ENCODE measurements at regions not wholly inside any gene's neighbourhood (a gene's known extent, or its start where the extent isn't known, plus 50 kb on each side); places are given as distances from the start of the nearest gene placed in this dataset.

GRCh38 chr12:127881371-127882140, 385.4 kb upstream of the TMEM132C start:
- H3K4me1 ChIP-seq (ENCODE audit: insufficient read depth, low read length): 0 out of 2 replicates have a peak, but pooled peaks cover 6% of the 10 kb centered on the region
- H3K9me3 ChIP-seq (ENCODE audit: control insufficient read depth, insufficient read depth, low read length): no peaks in the 10 kb centered on the region
- no peak overlapping the region for H3K9ac ChIP-seq (ENCODE audit: low read depth, low read length)
- H3K36me3 ChIP-seq (ENCODE audit: insufficient read depth, low read length): no peaks in the 10 kb centered on the region

- Histone ChIP-seq H3K4me1 (ENCODE audit: insufficient read depth, low read length) (0 out of 2 replicates have a peak, but pooled peaks cover 6% of the 10 kb centered on the region), H3K36me3 (ENCODE audit: insufficient read depth, low read length) (no peaks in the 10 kb centered on the region), H3K9me3 (ENCODE audit: control insufficient read depth, insufficient read depth, low read length) (no peaks in the 10 kb centered on the region), H3K9ac (ENCODE audit: low read depth, low read length) (no peak overlapping the region)
Observed at GRCh38 chr12:127883013-127883412, 384.0 kb upstream of the TMEM132C start.

- H3K4me1 ChIP-seq (ENCODE audit: insufficient read depth, low read length): 0 out of 2 replicates have a peak, but pooled peaks cover 6% of the 10 kb centered on the region
- no peak overlapping the region for H3K9ac ChIP-seq (ENCODE audit: low read depth, low read length)
- no peaks in the 10 kb centered on the region for H3K36me3 ChIP-seq (ENCODE audit: insufficient read depth, low read length)
- no peaks in the 10 kb centered on the region for H3K9me3 ChIP-seq (ENCODE audit: control insufficient read depth, insufficient read depth, low read length)
Observed at GRCh38 chr12:127885954-127886750, 380.8 kb upstream of the TMEM132C start.

- H3K9ac ChIP-seq (ENCODE audit: low read depth, low read length): no peak overlapping the region
- 0 out of 2 replicates have a peak, but pooled peaks cover under 1% of the 10 kb centered on the region for H3K4me1 ChIP-seq (ENCODE audit: insufficient read depth, low read length)
- H3K36me3 ChIP-seq (ENCODE audit: insufficient read depth, low read length): no peaks in the 10 kb centered on the region
- H3K9me3 ChIP-seq (ENCODE audit: control insufficient read depth, insufficient read depth, low read length): no peaks in the 10 kb centered on the region
Observed at GRCh38 chr12:127886827-127887226, 380.1 kb upstream of the TMEM132C start.

GRCh38 chr12:127888943-127889719, 377.8 kb upstream of the TMEM132C start:
- Histone ChIP-seq H3K9ac (ENCODE audit: low read depth, low read length) (no peak overlapping the region), H3K4me1 (ENCODE audit: insufficient read depth, low read length) (0 out of 2 replicates have a peak, but pooled peaks cover 1% of the 10 kb centered on the region), H3K9me3 (ENCODE audit: control insufficient read depth, insufficient read depth, low read length) (no peaks in the 10 kb centered on the region)

GRCh38 chr12:127893895-127894609, 372.9 kb upstream of the TMEM132C start:
- no peaks in the 10 kb centered on the region for H3K9me3 ChIP-seq (ENCODE audit: control insufficient read depth, insufficient read depth, low read length)
- 0 out of 2 replicates have a peak, but pooled peaks cover 2% of the 10 kb centered on the region for H3K4me1 ChIP-seq (ENCODE audit: insufficient read depth, low read length)
- no peaks in the 10 kb centered on the region for H3K36me3 ChIP-seq (ENCODE audit: insufficient read depth, low read length)
- H3K9ac ChIP-seq (ENCODE audit: low read depth, low read length): no peak overlapping the region

More at GRCh38 chr12:127888943-127889719, 377.8 kb upstream of the TMEM132C start:
- no peaks in the 10 kb centered on the region for H3K36me3 ChIP-seq (ENCODE audit: insufficient read depth, low read length)

GRCh38 chr12:127896661-127897060, 370.3 kb upstream of the TMEM132C start:
- 0 out of 2 replicates have a peak, but pooled peaks cover 2% of the 10 kb centered on the region for H3K4me1 ChIP-seq (ENCODE audit: insufficient read depth, low read length)
- H3K9ac ChIP-seq (ENCODE audit: low read depth, low read length): no peak overlapping the region
- H3K36me3 ChIP-seq (ENCODE audit: insufficient read depth, low read length): no peaks in the 10 kb centered on the region
- no peaks in the 10 kb centered on the region for H3K9me3 ChIP-seq (ENCODE audit: control insufficient read depth, insufficient read depth, low read length)

GRCh38 chr12:127898616-127899015, 368.4 kb upstream of the TMEM132C start:
- Histone ChIP-seq H3K9ac (ENCODE audit: low read depth, low read length) (no peak overlapping the region), H3K36me3 (ENCODE audit: insufficient read depth, low read length) (no peaks in the 10 kb centered on the region), H3K9me3 (ENCODE audit: control insufficient read depth, insufficient read depth, low read length) (no peaks in the 10 kb centered on the region), H3K4me1 (ENCODE audit: insufficient read depth, low read length) (0 out of 2 replicates have a peak, but pooled peaks cover 6% of the 10 kb centered on the region)

- Histone ChIP-seq H3K4me1 (ENCODE audit: insufficient read depth, low read length) (0 out of 2 replicates have a peak, but pooled peaks cover 4% of the 10 kb centered on the region), H3K9me3 (ENCODE audit: control insufficient read depth, insufficient read depth, low read length) (no peaks in the 10 kb centered on the region), H3K36me3 (ENCODE audit: insufficient read depth, low read length) (no peaks in the 10 kb centered on the region), H3K9ac (ENCODE audit: low read depth, low read length) (no peak overlapping the region)
Observed at GRCh38 chr12:127899971-127900370, 367.0 kb upstream of the TMEM132C start.

- Histone ChIP-seq H3K4me1 (ENCODE audit: insufficient read depth, low read length) (0 out of 2 replicates have a peak, but pooled peaks cover 4% of the 10 kb centered on the region), H3K9ac (ENCODE audit: low read depth, low read length) (no peak overlapping the region), H3K9me3 (ENCODE audit: control insufficient read depth, insufficient read depth, low read length) (no peaks in the 10 kb centered on the region), H3K36me3 (ENCODE audit: insufficient read depth, low read length) (no peaks in the 10 kb centered on the region)
Observed at GRCh38 chr12:127900386-127900785, 366.6 kb upstream of the TMEM132C start.

- Histone ChIP-seq H3K9me3 (ENCODE audit: control insufficient read depth, insufficient read depth, low read length) (no peaks in the 10 kb centered on the region), H3K9ac (ENCODE audit: low read depth, low read length) (no peak overlapping the region), H3K4me1 (ENCODE audit: insufficient read depth, low read length) (0 out of 2 replicates have a peak, but pooled peaks cover 4% of the 10 kb centered on the region), H3K36me3 (ENCODE audit: insufficient read depth, low read length) (no peaks in the 10 kb centered on the region)
Observed at GRCh38 chr12:127903146-127903545, 363.8 kb upstream of the TMEM132C start.

GRCh38 chr12:127909041-127909440, 357.9 kb upstream of the TMEM132C start:
- H3K4me1 ChIP-seq (ENCODE audit: insufficient read depth, low read length): no peaks in the 10 kb centered on the region
- H3K36me3 ChIP-seq (ENCODE audit: insufficient read depth, low read length): no peaks in the 10 kb centered on the region
- no peaks in the 10 kb centered on the region for H3K9me3 ChIP-seq (ENCODE audit: control insufficient read depth, insufficient read depth, low read length)
- no peak overlapping the region for H3K9ac ChIP-seq (ENCODE audit: low read depth, low read length)

- Histone ChIP-seq H3K36me3 (ENCODE audit: insufficient read depth, low read length) (no peaks in the 10 kb centered on the region), H3K9me3 (ENCODE audit: control insufficient read depth, insufficient read depth, low read length) (no peaks in the 10 kb centered on the region), H3K4me1 (ENCODE audit: insufficient read depth, low read length) (no peaks in the 10 kb centered on the region), H3K9ac (ENCODE audit: low read depth, low read length) (no peak overlapping the region)
Observed at GRCh38 chr12:127911291-127911690, 355.7 kb upstream of the TMEM132C start.

Data from ES-I3 (cell line).